ENCODE measurements at regions not wholly inside any gene's neighbourhood (a gene's known extent, or its start where the extent isn't known, plus 50 kb on each side); places are given as distances from the start of the nearest gene placed in this dataset.

GRCh38 chr11:80748207-80748925, 1307.5 kb upstream of the TENM4 start:
- no peaks in the 10 kb centered on the region for H3K79me2 ChIP-seq (ENCODE audit: low read length)
- H3K4me1 ChIP-seq (ENCODE audit: insufficient read depth, low read length), result no peaks in the 10 kb centered on the region
- H3K27ac ChIP-seq (ENCODE audit: low read length), result no peak overlapping the region
- ATAC-seq (no peak), DNase-seq (no peak)
- TF ChIP-seq CTCF (conservative IDR thresholded peaks at IDR 0.05; ENCODE audit: low read depth, low read length) (no peak), EZH2 (IDR thresholded peaks at IDR 0.05; ENCODE audit: low read length, unreplicated experiment) (no peak), EZH2phosphoT487 (IDR thresholded peaks at IDR 0.05; ENCODE audit: borderline replicate concordance, low read length) (no peak)
- POLR2A ChIA-PET (ENCODE audit: unreplicated experiment), result no interaction called here
- H3K27me3 ChIP-seq (ENCODE audit: low read length), result no peaks in the 10 kb centered on the region
- no peaks in the 10 kb centered on the region for H3F3A ChIP-seq (ENCODE audit: low read length, unreplicated experiment)
- H3K9ac ChIP-seq (ENCODE audit: low read length), result no peak overlapping the region
- H3K9me2 ChIP-seq (replicated peaks; ENCODE audit: low read length), result no peaks in the 10 kb centered on the region
- CTCF ChIA-PET, result no interaction called here
- H2AFZ ChIP-seq (ENCODE audit: low read length), result no peak overlapping the region
- intact Hi-C loops (cut with micrococcal nuclease), result no loop called here
- no peaks in the 10 kb centered on the region for H3K36me3 ChIP-seq (ENCODE audit: low read depth, low read length)
- no peak overlapping the region for H3K4me3 ChIP-seq (ENCODE audit: low read length)
- no peak overlapping the region for H3K4me2 ChIP-seq (ENCODE audit: low read length)
- no peaks in the 10 kb centered on the region for H3K9me3 ChIP-seq (ENCODE audit: low read length)
- H4K20me1 ChIP-seq (ENCODE audit: low read length), result no peaks in the 10 kb centered on the region
- no TSS peak for BruUV-seq (replicated peaks)

GRCh38 chr11:80746300-80746699, 1305.5 kb upstream of the TENM4 start:
- no peak for ATAC-seq
- intact Hi-C loops (cut with micrococcal nuclease), result no loop called here
- no peak for DNase-seq
- Histone ChIP-seq H3K9ac (ENCODE audit: low read length) (no peak overlapping the region), H3F3A (ENCODE audit: low read length, unreplicated experiment) (no peaks in the 10 kb centered on the region), H3K27ac (ENCODE audit: low read length) (no peak overlapping the region), H3K27me3 (ENCODE audit: low read length) (no peaks in the 10 kb centered on the region), H3K4me3 (ENCODE audit: low read length) (no peak overlapping the region), H3K79me2 (ENCODE audit: low read length) (no peaks in the 10 kb centered on the region), H3K9me3 (ENCODE audit: low read length) (0 out of 2 replicates have a peak, but pooled peaks cover 9% of the 10 kb centered on the region), H2AFZ (ENCODE audit: low read length) (no peak overlapping the region), H3K36me3 (ENCODE audit: low read depth, low read length) (no peaks in the 10 kb centered on the region), H4K20me1 (ENCODE audit: low read length) (no peaks in the 10 kb centered on the region), H3K4me2 (ENCODE audit: low read length) (peak overlapping the region; percentile 18; the same call in 1 of the 2 replicates), H3K9me2 (replicated peaks; ENCODE audit: low read length) (no peaks in the 10 kb centered on the region), H3K4me1 (ENCODE audit: insufficient read depth, low read length) (no peaks in the 10 kb centered on the region)
- CTCF ChIA-PET, result no interaction called here
- no peak for TF ChIP-seq EZH2 (IDR thresholded peaks at IDR 0.05; ENCODE audit: low read length, unreplicated experiment)
- no peak for TF ChIP-seq EZH2phosphoT487 (IDR thresholded peaks at IDR 0.05; ENCODE audit: borderline replicate concordance, low read length)
- TF ChIP-seq CTCF (conservative IDR thresholded peaks at IDR 0.05; ENCODE audit: low read depth, low read length), result no peak
- BruUV-seq (replicated peaks), result no TSS peak
- POLR2A ChIA-PET (ENCODE audit: unreplicated experiment), result no interaction called here

- DNase-seq (no peak), ATAC-seq (no peak)
- Histone ChIP-seq H3K9me3 (ENCODE audit: low read length) (0 out of 2 replicates have a peak, but pooled peaks cover 9% of the 10 kb centered on the region), H3F3A (ENCODE audit: low read length, unreplicated experiment) (no peaks in the 10 kb centered on the region), H3K27me3 (ENCODE audit: low read length) (no peaks in the 10 kb centered on the region), H3K4me2 (ENCODE audit: low read length) (no peak overlapping the region), H3K79me2 (ENCODE audit: low read length) (no peaks in the 10 kb centered on the region), H3K27ac (ENCODE audit: low read length) (no peak overlapping the region), H4K20me1 (ENCODE audit: low read length) (no peaks in the 10 kb centered on the region), H3K4me1 (ENCODE audit: insufficient read depth, low read length) (no peaks in the 10 kb centered on the region), H3K9me2 (replicated peaks; ENCODE audit: low read length) (no peaks in the 10 kb centered on the region), H3K9ac (ENCODE audit: low read length) (no peak overlapping the region), H3K36me3 (ENCODE audit: low read depth, low read length) (no peaks in the 10 kb centered on the region), H2AFZ (ENCODE audit: low read length) (no peak overlapping the region), H3K4me3 (ENCODE audit: low read length) (no peak overlapping the region)
- intact Hi-C loops (cut with micrococcal nuclease), result no loop called here
- ChIA-PET CTCF (no interaction called here), POLR2A (ENCODE audit: unreplicated experiment) (no interaction called here)
- no TSS peak for BruUV-seq (replicated peaks)
- TF ChIP-seq CTCF (conservative IDR thresholded peaks at IDR 0.05; ENCODE audit: low read depth, low read length) (no peak), EZH2phosphoT487 (IDR thresholded peaks at IDR 0.05; ENCODE audit: borderline replicate concordance, low read length) (no peak), EZH2 (IDR thresholded peaks at IDR 0.05; ENCODE audit: low read length, unreplicated experiment) (no peak)
These were observed 1304.6 kb upstream of the TENM4 start for GRCh38 chr11:80745416-80745815.

All from PC-3 (cell line).